ENCODE measurements at regions not wholly inside any gene's neighbourhood (a gene's known extent, or its start where the extent isn't known, plus 50 kb on each side); places are given as distances from the start of the nearest gene placed in this dataset.

DNA sequence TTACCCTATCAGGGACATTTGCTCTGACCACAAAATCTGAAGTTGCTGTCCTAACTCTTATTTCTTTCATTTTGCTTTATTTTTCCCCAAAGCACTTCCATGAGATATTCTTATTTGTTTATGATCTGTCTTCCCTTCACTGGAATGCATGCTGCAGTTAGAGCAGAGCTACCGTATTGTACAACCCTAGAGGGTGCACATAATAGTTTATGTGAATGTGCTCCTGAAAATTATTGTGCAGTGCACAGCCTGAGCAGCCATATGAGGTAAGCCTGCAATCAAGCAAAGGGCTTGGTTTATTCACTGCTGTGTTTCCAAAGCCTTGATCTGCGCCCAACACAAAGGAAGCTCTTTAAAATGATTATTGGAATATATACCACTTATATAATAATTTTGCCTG lies 120.3 kb upstream of the CADPS start:
- TF ChIP-seq CTCF (IDR thresholded peaks at IDR 0.05; ENCODE audit: low read length) (no peak), EZH2 (IDR thresholded peaks at IDR 0.05; ENCODE audit: borderline replicate concordance, low read length) (no peak)
